ENCODE measurements at regions not wholly inside any gene's neighbourhood (a gene's known extent, or its start where the extent isn't known, plus 50 kb on each side); places are given as distances from the start of the nearest gene placed in this dataset.
A peak's percentile ranks its signal among the peaks of the same experiment; 100 is the strongest.

DNA sequence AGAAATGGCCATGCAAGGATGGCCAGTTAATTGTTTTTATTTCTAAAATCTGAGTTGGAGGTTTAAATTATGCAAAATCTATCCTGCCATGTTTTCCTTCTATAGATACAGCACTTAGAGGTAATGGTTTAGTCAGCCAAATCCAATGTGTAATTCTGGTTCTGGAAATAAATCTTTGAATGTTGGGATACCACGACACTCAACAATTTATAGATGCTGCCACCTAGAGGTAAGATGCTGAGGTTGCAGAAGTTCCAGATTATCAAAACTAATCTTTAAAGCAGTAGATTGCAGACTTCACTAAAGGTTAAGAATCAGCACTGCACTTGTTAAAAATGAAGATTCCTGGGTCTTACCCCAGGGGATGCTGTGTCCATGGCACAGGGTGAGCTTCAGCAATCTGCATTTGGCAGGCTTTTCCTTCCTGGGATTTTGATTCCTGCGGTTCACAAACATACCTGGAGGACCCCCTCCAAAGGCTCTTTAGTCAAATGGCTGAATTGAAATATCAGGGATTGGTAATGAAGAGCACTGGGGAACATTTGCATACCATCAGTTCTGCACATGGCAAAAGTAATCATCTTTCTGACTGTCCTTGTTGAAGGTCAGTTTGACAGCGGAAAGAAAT, 53.4 kb upstream of the ANO4 start:
- peak; percentile 18 for DNase-seq (ENCODE audit: low spot score)

GRCh38 chr12:100743060-100743459, 51.5 kb upstream of the ANO4 start:
- DNase-seq (ENCODE audit: low spot score) = no peak
